ENCODE measurements at regions not wholly inside any gene's neighbourhood (a gene's known extent, or its start where the extent isn't known, plus 50 kb on each side); places are given as distances from the start of the nearest gene placed in this dataset.

DNA sequence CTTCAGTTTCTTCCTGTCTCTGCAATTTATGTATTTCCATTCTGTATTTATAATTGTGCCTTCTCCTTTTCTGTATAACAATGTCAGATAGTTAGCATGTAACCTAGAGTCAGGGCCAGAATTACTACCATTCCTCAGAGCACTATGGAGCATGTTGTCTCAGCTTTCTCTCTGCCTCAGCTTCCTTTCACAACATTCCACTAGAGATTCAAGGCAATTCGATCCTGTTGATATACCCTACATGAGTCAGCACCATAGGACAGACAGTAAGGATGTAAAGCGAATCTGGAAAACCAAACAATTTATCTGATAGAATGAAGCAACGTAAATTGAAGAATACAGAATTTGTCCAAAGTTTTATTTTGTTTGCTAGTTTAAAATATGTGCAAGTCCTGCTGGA lies 728.3 kb upstream of the SEMA6A start:
- Histone ChIP-seq H3K36me3 (no peaks in the 10 kb centered on the region), H3K4me1 (no peaks in the 10 kb centered on the region), H3K27ac (no peak overlapping the region), H3K27me3 (no peaks in the 10 kb centered on the region), H3K9me3 (no peaks in the 10 kb centered on the region), H3K4me3 (no peak overlapping the region)
- TF ChIP-seq, protein P1, sequence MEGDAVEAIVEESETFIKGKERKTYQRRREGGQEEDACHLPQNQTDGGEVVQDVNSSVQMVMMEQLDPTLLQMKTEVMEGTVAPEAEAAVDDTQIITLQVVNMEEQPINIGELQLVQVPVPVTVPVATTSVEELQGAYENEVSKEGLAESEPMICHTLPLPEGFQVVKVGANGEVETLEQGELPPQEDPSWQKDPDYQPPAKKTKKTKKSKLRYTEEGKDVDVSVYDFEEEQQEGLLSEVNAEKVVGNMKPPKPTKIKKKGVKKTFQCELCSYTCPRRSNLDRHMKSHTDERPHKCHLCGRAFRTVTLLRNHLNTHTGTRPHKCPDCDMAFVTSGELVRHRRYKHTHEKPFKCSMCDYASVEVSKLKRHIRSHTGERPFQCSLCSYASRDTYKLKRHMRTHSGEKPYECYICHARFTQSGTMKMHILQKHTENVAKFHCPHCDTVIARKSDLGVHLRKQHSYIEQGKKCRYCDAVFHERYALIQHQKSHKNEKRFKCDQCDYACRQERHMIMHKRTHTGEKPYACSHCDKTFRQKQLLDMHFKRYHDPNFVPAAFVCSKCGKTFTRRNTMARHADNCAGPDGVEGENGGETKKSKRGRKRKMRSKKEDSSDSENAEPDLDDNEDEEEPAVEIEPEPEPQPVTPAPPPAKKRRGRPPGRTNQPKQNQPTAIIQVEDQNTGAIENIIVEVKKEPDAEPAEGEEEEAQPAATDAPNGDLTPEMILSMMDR (IDR thresholded peaks at IDR 0.05): no peak
- no peak for TF ChIP-seq POLR2A (IDR thresholded peaks at IDR 0.05)
- TF ChIP-seq POLR2AphosphoS5 (IDR thresholded peaks at IDR 0.05): no peak
- no peak for TF ChIP-seq EP300 (IDR thresholded peaks at IDR 0.05)
- WGBS: 79% methylated on average over 3 of the region's 3 CpGs
- DNase-seq (ENCODE audit: low spot score in 2 of 2): no peak

DNA sequence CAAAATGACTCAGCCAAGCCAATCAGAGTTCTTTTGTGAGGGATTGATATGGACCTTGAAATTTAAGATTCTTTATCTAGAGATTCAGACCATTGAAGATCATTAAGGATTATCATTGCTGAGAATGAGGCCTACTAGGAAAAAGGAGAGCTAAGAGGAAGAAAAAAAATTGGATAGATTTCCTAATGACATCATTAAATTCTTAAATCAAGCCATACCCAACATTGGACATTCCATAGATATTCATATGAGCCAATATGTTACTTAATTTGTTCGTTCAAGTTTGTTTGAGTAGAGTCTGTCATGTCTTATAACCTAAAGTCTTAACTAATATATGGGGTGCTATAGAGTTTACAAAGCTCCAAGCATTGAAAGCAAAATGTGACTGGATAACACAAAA lies 727.9 kb upstream of the SEMA6A start:
- Histone ChIP-seq H3K36me3 (no peaks in the 10 kb centered on the region), H3K27me3 (no peaks in the 10 kb centered on the region), H3K27ac (no peak overlapping the region), H3K4me1 (no peaks in the 10 kb centered on the region), H3K4me3 (no peak overlapping the region), H3K9me3 (no peaks in the 10 kb centered on the region)
- no peak for DNase-seq (ENCODE audit: low spot score in 2 of 2)
- TF ChIP-seq, protein P1 (IDR thresholded peaks at IDR 0.05): no peak
- 50% methylated on average over 1 of the region's 1 CpG for WGBS

DNA sequence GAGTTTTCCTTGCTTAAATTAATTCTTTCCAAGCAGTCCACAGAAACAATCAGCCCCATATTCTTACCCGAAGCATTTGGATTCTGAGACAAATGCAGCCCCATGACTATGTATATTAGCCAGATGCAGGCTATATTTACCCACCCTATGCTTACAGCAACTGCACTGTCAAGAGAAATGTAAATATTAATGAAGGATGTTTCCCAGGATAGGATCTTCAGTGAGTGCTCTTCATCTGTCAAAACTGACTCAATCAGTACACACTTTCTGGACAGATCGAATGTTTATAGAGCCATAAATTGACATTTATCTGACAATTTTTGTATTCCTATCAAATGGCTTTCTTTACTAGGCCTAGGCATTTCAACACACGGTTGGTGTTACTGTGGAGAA lies 725.3 kb upstream of the SEMA6A start:
- TF ChIP-seq, protein P1 (IDR thresholded peaks at IDR 0.05): no peak
- TF ChIP-seq EP300 (IDR thresholded peaks at IDR 0.05) (no peak), POLR2A (IDR thresholded peaks at IDR 0.05) (no peak), POLR2AphosphoS5 (IDR thresholded peaks at IDR 0.05) (no peak)
- H3K4me3 ChIP-seq: no peak overlapping the region
- no peak overlapping the region for H3K27ac ChIP-seq
- no peaks in the 10 kb centered on the region for H3K4me1 ChIP-seq
- DNase-seq (ENCODE audit: low spot score in 2 of 2): no peak
- H3K9me3 ChIP-seq: no peaks in the 10 kb centered on the region
- H3K36me3 ChIP-seq: no peaks in the 10 kb centered on the region
- H3K27me3 ChIP-seq: no peaks in the 10 kb centered on the region
- WGBS: 68% methylated on average over 3 of the region's 3 CpGs

DNA sequence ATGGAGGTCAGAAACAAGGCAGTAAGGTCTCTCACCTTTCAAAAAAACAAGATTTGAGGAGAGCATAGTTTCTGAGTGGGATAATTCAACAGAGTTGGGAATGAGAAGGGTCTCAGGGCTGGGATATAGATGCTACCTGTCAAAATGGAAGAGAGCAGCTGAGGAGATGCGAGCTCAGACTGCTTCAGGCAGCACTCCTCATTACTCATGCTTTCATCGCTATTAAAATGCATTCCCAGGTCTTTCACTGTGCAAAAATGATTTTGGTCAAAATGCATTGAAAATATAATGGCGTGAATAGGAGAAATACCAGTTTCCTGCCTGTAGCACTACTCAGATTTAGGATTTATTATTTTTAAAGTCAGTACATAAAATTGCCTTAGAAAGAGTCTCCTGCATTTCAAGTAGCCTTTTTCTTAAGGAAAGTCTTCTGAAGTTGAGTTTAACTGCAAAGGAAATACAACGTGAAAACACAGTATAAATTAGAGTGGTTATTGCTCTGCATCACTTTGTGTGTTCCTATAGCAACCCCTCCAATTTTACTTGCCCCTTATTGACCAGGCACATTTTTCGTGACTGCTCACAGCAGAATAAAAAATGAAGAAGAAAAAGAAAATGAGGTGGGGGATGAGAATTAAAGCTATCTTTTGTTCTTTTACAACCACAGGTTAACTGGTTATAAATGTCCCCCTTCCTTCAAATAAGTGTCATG lies 724.8 kb upstream of the SEMA6A start:
- Histone ChIP-seq H3K27me3 (no peaks in the 10 kb centered on the region), H3K9me3 (no peaks in the 10 kb centered on the region), H3K4me1 (no peaks in the 10 kb centered on the region), H3K36me3 (no peaks in the 10 kb centered on the region), H3K4me3 (no peak overlapping the region), H3K27ac (no peak overlapping the region)
- TF ChIP-seq EP300 (IDR thresholded peaks at IDR 0.05) (no peak), POLR2AphosphoS5 (IDR thresholded peaks at IDR 0.05) (no peak), POLR2A (IDR thresholded peaks at IDR 0.05) (no peak)
- TF ChIP-seq, protein P1 (IDR thresholded peaks at IDR 0.05): no peak
- DNase-seq (ENCODE audit: low spot score in 2 of 2): no peak
- 81% methylated on average over 5 of the region's 5 CpGs for WGBS

DNA sequence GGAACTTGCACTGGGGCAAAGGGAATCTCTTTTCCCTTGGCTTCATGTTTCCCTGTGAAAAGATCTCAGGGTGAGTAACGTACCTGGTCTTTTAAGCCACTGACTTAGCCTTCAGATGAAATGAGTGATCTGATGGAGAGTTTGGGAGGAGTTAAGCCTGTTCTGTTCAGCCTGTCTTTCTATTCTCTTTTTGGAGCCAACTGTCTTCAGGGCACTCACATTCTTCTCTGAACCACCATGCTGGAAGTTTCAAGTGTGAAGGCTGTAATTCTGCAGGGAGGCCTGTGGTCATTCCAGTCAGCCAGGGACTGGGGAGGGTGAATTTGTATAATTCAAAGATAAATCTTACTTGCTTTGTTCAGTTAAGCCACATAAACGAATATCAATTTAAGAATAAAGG lies 722.2 kb upstream of the SEMA6A start:
- TF ChIP-seq EP300 (IDR thresholded peaks at IDR 0.05) (no peak), POLR2A (IDR thresholded peaks at IDR 0.05) (no peak)
- Histone ChIP-seq H3K9me3 (no peaks in the 10 kb centered on the region), H3K27ac (no peak overlapping the region), H3K4me1 (no peaks in the 10 kb centered on the region), H3K4me3 (no peak overlapping the region), H3K36me3 (no peaks in the 10 kb centered on the region), H3K27me3 (no peaks in the 10 kb centered on the region)
- 51% methylated on average over 2 of the region's 2 CpGs for WGBS
- no peak for DNase-seq (ENCODE audit: low spot score in 2 of 2)

DNA sequence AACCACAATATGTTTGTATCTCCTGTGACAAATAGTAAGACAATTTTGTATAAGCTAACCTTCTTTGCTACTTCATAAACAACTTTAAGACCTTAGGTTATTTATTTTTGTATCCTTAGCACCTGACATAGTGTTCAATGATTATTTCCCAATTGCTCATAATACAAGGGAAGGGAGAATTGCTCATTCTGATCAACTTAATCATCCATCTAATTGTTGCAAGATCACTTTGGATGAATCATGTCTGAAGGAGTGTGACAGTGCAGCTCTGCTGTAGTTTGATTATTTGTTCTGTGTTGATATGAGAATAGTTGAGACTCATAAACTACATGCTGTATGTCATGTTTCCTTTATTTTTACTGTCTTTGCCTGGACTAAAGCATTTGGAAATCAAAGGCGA lies 721.3 kb upstream of the SEMA6A start:
- 89% methylated on average over 1 of the region's 1 CpG for WGBS
- no peak overlapping the region for H3K4me3 ChIP-seq

More for the DNA sequence above, 721.3 kb upstream of the SEMA6A start:
- no peak for DNase-seq (ENCODE audit: low spot score in 2 of 2)
- no peak overlapping the region for H3K27ac ChIP-seq
- no peak for TF ChIP-seq POLR2AphosphoS5 (IDR thresholded peaks at IDR 0.05)
- no peak for TF ChIP-seq EP300 (IDR thresholded peaks at IDR 0.05)
- TF ChIP-seq, protein P1 (IDR thresholded peaks at IDR 0.05): no peak
- TF ChIP-seq POLR2A (IDR thresholded peaks at IDR 0.05): no peak
- no peaks in the 10 kb centered on the region for H3K4me1 ChIP-seq
- no peaks in the 10 kb centered on the region for H3K27me3 ChIP-seq
- H3K36me3 ChIP-seq: no peaks in the 10 kb centered on the region
- no peaks in the 10 kb centered on the region for H3K9me3 ChIP-seq
